GM21723 (cell line): ENCODE measurements at regions not wholly inside any gene's neighbourhood (a gene's known extent, or its start where the extent isn't known, plus 50 kb on each side); places are given as distances from the start of the nearest gene placed in this dataset.
"Not testable (repeated sequence)": the region's sequence is repeated elsewhere in the genome, so short reads cannot be mapped to it uniquely, and the experiment has no call there.

Experiments
- ATAC-seq: cut with Tn5 transposase; IDR thresholded peaks from one replicate; pipeline ENCODE4 v1.9.1; 2021; ENCODE audit warnings: mild to moderate bottlenecking, moderate library complexity; ENCODE audit not compliant: unreplicated experiment

- ATAC-seq: no peak
Observed at GRCh38 chr2:52629531-52629930, 1138.1 kb upstream of the CHAC2 start.

- ATAC-seq: no peak
Observed at GRCh38 chr2:52622266-52622665, 1145.3 kb upstream of the CHAC2 start.

DNA sequence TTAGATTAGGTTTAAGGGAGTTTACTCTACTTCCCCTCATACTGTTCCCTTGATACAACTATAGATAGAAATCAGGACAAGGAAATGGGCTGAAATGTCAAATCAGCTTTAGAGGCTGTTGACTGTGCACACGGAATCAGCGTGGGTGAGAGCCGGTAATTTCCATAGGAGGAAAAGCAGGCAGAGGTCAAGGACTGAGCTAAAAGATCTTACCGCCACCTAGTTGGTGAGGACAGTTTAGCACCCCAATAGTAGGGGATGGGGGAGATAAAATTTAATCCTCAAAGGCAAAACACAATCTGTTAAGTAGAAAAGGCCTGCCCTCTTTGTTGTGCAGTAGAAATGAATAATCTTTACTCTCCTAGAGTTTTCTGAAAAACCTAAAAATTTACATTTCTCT, 1154.5 kb upstream of the CHAC2 start:
- no peak for ATAC-seq

DNA sequence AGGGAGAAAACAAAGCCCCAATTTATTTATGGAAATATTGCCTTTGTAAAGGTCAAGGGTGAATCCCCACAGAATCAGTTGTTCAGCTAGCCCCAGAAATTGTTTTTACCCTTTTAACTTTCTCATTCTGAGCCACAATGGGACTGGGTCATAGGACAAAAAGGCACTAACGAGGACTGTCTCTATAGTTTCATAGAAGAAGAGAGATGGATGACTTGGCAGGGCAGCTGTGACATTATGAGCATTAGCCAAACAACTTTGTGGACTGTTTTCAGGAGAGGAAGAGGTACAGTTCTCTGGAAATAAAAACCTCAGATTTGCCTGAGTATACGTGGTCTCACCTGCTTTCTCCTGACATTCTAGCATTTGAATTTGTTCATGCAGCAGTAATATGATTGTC, 1155.8 kb upstream of the CHAC2 start:
- no peak for ATAC-seq

GRCh38 chr2:52608030-52608429, 1159.6 kb upstream of the CHAC2 start:
- no peak for ATAC-seq

DNA sequence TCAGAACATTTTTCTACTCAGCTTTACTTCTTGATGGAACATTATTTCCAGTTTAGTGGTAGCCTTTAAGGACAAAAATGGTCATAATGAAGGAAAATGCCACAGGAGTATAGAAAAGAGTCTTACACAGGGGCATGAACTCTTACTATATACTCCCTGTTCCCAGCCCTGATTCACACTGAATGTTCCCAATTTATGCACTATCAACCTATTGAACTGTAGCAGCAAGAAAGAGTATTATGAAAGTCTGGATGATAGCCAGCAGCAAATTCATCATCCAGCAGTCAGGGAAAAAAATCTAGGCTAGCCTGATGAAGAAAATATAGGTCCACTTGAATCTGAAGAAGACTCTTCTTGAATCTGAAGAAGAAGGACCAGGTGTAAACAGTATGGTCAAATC, 1170.3 kb upstream of the CHAC2 start:
- ATAC-seq: no peak

- no peak for ATAC-seq
Observed at GRCh38 chr2:52594026-52594425, 1173.6 kb upstream of the CHAC2 start.

DNA sequence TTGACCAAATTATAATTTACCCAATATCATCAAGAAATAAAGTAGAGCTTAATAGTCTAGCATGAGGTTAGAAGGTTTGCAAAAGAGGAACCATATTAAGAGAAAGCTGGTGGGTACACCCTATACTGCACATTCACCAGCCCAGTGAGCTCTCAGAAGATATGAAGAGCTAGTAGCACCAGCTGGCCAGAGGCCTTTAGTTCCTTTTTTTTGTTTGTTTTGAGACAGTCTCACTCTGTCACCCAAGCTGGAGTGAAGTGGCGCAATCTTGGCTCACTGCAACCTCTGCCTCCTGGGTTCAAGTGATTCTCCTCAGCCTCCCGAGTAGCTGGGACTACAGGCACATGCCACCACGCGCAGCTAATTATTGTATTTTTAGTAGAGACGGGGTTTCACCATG, 1183.5 kb upstream of the CHAC2 start:
- ATAC-seq: not testable (repeated sequence)

GRCh38 chr2:52572469-52572894, 1195.1 kb upstream of the CHAC2 start:
- ATAC-seq: no peak

GRCh38 chr2:52571380-52572347, 1195.9 kb upstream of the CHAC2 start:
- no peak for ATAC-seq

DNA sequence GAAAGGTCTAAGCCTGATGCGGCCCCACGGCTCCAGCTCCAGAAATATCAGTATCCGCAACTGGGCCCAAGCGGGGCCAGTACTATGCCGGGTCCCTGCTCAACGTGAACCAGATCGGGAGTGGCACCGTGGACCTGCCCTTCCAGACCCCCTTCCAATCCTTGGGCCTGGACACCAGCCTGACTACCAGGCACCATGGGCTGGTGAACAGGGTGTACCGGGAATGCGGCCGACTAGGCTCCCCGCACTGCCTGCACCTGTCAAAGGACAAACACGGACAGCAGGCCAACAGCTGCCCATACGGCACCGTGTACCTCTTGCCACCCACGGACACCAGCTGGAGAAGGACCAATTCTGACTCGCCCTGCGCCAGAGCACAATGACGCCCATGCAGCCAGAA, 1196.9 kb upstream of the CHAC2 start:
- no peak for ATAC-seq

DNA sequence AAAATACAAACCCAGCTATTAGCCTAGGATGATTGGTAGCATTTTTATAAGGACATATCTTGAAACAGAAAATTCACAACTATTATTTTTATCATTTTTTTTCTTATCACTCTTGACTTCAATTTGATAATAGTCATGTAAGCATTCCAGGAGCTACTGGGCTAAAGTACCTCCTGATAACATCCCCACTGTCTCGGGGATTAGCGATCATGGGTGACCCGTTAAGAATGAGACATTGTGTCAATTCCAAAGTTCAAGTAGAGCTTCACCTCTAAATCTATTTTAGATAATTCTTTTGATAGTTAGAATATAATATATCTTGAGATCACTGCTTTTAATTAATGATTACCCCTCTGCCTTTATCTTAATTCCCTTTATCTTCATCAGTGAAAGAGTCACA, 1204.5 kb upstream of the CHAC2 start:
- ATAC-seq: no peak

GRCh38 chr2:52558265-52558664, 1209.3 kb upstream of the CHAC2 start:
- ATAC-seq: no peak

- no peak for ATAC-seq
Observed at GRCh38 chr2:52542297-52542696, 1225.3 kb upstream of the CHAC2 start.

DNA sequence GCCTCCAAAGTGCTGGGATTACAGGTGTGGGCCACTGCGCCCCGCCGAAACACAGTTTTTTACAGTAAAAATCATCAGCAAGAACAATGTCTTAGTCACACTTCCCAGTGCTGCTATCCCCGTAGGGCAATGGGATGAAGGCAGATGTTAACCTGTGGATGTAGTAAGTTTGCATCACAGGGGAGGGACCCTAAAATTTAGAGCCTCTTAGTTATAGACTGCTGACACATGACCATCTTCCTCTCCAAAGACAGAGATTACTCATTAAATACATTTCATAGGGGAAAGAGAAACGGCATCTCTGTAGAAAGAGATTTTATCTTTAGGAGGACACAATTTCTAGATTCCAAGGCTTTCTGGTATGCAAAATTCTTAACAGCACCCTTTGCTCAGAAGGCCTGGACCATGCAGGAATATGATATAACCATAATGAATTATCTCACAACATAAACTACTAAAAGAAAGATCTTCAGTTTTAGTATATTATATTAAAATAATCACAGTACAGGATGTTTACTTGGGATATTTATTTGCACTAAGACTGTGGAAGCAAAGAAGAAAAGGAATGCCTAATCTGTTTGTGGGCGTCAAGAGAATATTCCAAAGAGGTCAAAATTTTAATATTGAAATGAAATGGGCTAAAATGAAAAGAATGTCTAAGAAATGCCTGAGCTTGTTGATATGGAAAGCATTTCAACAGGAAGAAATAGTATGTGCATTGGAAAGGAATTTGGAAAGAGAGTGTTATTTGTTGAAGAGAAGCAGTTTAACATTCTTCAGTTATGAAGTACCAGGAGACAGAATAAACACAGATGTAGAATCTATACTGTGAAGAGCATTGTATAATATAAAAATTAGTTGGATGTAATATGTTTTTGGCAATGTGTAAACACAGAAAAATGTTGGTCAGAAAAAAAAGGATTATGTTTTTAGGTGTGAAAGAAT, 1228.3 kb upstream of the CHAC2 start:
- no peak for ATAC-seq

DNA sequence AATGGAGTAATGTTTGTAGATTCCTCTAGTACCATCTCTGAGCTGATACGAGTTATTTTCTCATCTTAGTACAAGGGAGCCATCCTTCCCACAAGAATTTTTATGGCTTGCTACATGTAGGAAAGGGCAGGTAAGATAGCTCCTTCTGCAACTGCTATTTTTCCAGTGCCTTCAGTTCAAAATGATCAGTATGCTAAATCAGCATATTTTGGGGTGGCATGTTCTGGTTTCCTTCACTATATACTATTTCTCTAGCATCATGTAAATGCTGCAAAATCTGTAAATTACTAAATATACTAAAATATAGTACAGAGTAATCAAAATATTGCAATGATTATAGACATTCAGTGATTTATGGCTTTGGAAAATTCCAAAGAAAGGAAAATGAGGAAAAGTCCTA, 1230.0 kb upstream of the CHAC2 start:
- no peak for ATAC-seq

- no peak for ATAC-seq
Observed at GRCh38 chr2:52536929-52537460, 1230.6 kb upstream of the CHAC2 start.

GRCh38 chr2:52532956-52533355, 1234.6 kb upstream of the CHAC2 start:
- ATAC-seq: no peak

GRCh38 chr2:52526735-52527134, 1240.9 kb upstream of the CHAC2 start:
- ATAC-seq: no peak

DNA sequence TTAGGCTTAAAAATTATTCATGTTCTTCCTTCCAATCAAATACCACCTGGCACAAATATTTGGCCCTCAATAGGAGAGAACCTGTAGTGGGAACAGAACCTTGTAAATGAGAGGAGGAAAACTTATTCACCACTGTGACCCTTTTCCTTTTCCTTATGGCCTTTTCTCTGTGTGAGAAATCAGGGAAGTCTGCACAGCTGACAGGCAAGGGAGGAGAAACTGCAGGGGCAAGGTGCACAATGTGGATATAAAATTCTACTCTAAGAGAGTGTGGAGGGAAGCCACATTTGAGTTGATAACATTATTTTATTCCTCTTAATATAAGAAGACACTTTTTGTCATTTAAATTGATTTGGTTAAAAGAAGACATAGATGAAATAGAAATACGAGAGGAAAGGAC, 1247.0 kb upstream of the CHAC2 start:
- no peak for ATAC-seq

GRCh38 chr2:52518678-52519077, 1248.9 kb upstream of the CHAC2 start:
- no peak for ATAC-seq
